ENCODE measurements at regions not wholly inside any gene's neighbourhood (a gene's known extent, or its start where the extent isn't known, plus 50 kb on each side); places are given as distances from the start of the nearest gene placed in this dataset.

- no peak for TF ChIP-seq CEBPB (IDR thresholded peaks at IDR 0.05; ENCODE audit: low read depth)
- TF ChIP-seq, protein P1, sequence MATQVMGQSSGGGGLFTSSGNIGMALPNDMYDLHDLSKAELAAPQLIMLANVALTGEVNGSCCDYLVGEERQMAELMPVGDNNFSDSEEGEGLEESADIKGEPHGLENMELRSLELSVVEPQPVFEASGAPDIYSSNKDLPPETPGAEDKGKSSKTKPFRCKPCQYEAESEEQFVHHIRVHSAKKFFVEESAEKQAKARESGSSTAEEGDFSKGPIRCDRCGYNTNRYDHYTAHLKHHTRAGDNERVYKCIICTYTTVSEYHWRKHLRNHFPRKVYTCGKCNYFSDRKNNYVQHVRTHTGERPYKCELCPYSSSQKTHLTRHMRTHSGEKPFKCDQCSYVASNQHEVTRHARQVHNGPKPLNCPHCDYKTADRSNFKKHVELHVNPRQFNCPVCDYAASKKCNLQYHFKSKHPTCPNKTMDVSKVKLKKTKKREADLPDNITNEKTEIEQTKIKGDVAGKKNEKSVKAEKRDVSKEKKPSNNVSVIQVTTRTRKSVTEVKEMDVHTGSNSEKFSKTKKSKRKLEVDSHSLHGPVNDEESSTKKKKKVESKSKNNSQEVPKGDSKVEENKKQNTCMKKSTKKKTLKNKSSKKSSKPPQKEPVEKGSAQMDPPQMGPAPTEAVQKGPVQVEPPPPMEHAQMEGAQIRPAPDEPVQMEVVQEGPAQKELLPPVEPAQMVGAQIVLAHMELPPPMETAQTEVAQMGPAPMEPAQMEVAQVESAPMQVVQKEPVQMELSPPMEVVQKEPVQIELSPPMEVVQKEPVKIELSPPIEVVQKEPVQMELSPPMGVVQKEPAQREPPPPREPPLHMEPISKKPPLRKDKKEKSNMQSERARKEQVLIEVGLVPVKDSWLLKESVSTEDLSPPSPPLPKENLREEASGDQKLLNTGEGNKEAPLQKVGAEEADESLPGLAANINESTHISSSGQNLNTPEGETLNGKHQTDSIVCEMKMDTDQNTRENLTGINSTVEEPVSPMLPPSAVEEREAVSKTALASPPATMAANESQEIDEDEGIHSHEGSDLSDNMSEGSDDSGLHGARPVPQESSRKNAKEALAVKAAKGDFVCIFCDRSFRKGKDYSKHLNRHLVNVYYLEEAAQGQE (IDR thresholded peaks at IDR 0.05; ENCODE audit: low read depth), result no peak
- no peak for TF ChIP-seq JUND (IDR thresholded peaks at IDR 0.05)
- no peak for TF ChIP-seq SRF (IDR thresholded peaks at IDR 0.05; ENCODE audit: low read depth)
- no peak for TF ChIP-seq ZNF274 (IDR thresholded peaks at IDR 0.05; ENCODE audit: low read depth, low read length)
- no peak for TF ChIP-seq POLR2A (IDR thresholded peaks at IDR 0.05; ENCODE audit: borderline replicate concordance, extremely low read depth, insufficient read depth, insufficient read length)
- TF ChIP-seq EZH2 (IDR thresholded peaks at IDR 0.05), result no peak
- TF ChIP-seq SIN3A (IDR thresholded peaks at IDR 0.05; ENCODE audit: low read depth), result no peak
- no peak for TF ChIP-seq POLR2AphosphoS5 (IDR thresholded peaks at IDR 0.05; ENCODE audit: low read depth, low read length)
- no peak for TF ChIP-seq CTCF (IDR thresholded peaks at IDR 0.05 in 2 of 3, conservative IDR thresholded peaks at IDR 0.05 in 1 of 3; ENCODE audit: borderline replicate concordance in 1 of 3, insufficient read depth in 1 of 3, low read depth in 2 of 3, low read length in 2 of 3)
Measured at GRCh38 chr12:4003576-4003975, 130.4 kb upstream of the PARP11 start.

Data from HCT116 (cell line).